ENCODE measurements at regions not wholly inside any gene's neighbourhood (a gene's known extent, or its start where the extent isn't known, plus 50 kb on each side); places are given as distances from the start of the nearest gene placed in this dataset.

- peak; percentile 76 for FAIRE-seq
- H3K79me2 ChIP-seq (ENCODE audit: control insufficient read depth, insufficient read depth, low read length) = no peaks in the 10 kb centered on the region
- no peak for DNase-seq (ENCODE audit: low read depth, low spot score)
- no peak overlapping the region for H3K27ac ChIP-seq (ENCODE audit: control insufficient read depth, insufficient read depth, low read length)
- no peaks in the 10 kb centered on the region for H3K9me3 ChIP-seq (ENCODE audit: control insufficient read depth, low read depth, low read length)
- no peak overlapping the region for H3K9ac ChIP-seq (ENCODE audit: control insufficient read depth, extremely low read depth, insufficient read depth, low read length)
- H3K4me3 ChIP-seq (ENCODE audit: control insufficient read depth in 2 of 3, extremely low read depth in 1 of 3, insufficient read depth in 2 of 3, low read depth in 1 of 3, low read length in 3 of 3) = no peak overlapping the region
- TF ChIP-seq, protein P1, sequence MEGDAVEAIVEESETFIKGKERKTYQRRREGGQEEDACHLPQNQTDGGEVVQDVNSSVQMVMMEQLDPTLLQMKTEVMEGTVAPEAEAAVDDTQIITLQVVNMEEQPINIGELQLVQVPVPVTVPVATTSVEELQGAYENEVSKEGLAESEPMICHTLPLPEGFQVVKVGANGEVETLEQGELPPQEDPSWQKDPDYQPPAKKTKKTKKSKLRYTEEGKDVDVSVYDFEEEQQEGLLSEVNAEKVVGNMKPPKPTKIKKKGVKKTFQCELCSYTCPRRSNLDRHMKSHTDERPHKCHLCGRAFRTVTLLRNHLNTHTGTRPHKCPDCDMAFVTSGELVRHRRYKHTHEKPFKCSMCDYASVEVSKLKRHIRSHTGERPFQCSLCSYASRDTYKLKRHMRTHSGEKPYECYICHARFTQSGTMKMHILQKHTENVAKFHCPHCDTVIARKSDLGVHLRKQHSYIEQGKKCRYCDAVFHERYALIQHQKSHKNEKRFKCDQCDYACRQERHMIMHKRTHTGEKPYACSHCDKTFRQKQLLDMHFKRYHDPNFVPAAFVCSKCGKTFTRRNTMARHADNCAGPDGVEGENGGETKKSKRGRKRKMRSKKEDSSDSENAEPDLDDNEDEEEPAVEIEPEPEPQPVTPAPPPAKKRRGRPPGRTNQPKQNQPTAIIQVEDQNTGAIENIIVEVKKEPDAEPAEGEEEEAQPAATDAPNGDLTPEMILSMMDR (optimal IDR thresholded peaks at IDR 0.05 in 1 of 3, IDR thresholded peaks at IDR 0.05 in 1 of 3, conservative IDR thresholded peaks at IDR 0.05 in 1 of 3; ENCODE audit: extremely low read depth in 1 of 3, insufficient read depth in 2 of 3, low read length in 3 of 3) = no peak
- no peak for TF ChIP-seq EZH2 (IDR thresholded peaks at IDR 0.05; ENCODE audit: low read length)
- dilution Hi-C loops (cut with MboI; ENCODE audit: extremely low pct_ligation_motif_present, low sequenced_read_pairs) = no loop called here
- peak overlapping the region; percentile 86 for H2AFZ ChIP-seq (ENCODE audit: control insufficient read depth, low read length)
- H3K9me1 ChIP-seq (ENCODE audit: control insufficient read depth, extremely low read depth, insufficient read depth, low read length) = no peaks in the 10 kb centered on the region
- no peaks in the 10 kb centered on the region for H3K36me3 ChIP-seq (ENCODE audit: control insufficient read depth in 2 of 2, extremely low read depth in 1 of 2, insufficient read depth in 2 of 2, low read length in 2 of 2)
- peak overlapping the region; percentile 57 for H3K4me2 ChIP-seq (ENCODE audit: control insufficient read depth, extremely low read depth, insufficient read depth, low read depth, low read length)
- H3K27me3 ChIP-seq (ENCODE audit: control insufficient read depth, extremely low read depth, insufficient read depth, low read length) = no peaks in the 10 kb centered on the region
- peaks cover 10% of the 10 kb centered on the region for H3K4me1 ChIP-seq (ENCODE audit: control insufficient read depth, extremely low read depth, insufficient read depth, low read length)
- H4K20me1 ChIP-seq (ENCODE audit: control insufficient read depth, extremely low read depth, insufficient read depth, low read length) = no peaks in the 10 kb centered on the region
Observed at GRCh38 chr11:130644187-130644586, 195.7 kb downstream of the ADAMTS15 start.

DNA sequence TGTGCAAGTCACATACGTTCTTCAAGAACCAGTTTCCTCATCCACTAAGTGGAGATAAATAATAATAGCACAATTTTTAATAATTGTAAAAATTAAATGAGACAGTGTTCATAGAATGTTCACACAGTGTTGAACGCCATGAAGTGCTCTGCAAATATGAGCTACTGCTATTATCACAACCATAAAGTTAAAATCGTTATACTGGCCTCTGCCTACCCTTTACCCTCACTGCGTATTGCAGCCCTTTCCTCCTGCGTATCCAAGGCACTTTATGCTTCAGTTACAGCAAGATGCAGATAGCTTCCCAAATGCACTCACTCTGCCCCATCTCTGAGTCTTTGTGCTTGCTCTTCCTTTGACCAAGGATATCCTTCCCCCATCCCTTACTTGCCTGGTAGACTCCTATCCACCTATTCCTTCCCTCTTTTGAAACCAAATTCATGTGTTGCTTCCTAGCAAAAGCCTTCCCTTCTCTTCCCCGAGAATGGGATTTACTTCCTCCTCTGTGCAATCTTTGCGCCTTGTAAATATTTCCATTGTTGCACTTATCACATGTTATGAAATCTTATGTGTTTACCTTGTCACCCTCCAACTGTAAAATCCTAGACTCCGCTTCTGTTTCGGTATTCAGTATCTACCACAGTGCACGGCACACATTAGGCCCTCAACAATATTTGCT, 196.9 kb downstream of the ADAMTS15 start:
- Histone ChIP-seq H3K36me3 (ENCODE audit: control insufficient read depth in 2 of 2, extremely low read depth in 1 of 2, insufficient read depth in 2 of 2, low read length in 2 of 2) (no peaks in the 10 kb centered on the region), H3K4me3 (ENCODE audit: control insufficient read depth in 2 of 3, extremely low read depth in 1 of 3, insufficient read depth in 2 of 3, low read depth in 1 of 3, low read length in 3 of 3) (no peak overlapping the region), H4K20me1 (ENCODE audit: control insufficient read depth, extremely low read depth, insufficient read depth, low read length) (no peaks in the 10 kb centered on the region), H3K79me2 (ENCODE audit: control insufficient read depth, insufficient read depth, low read length) (no peaks in the 10 kb centered on the region), H3K9ac (ENCODE audit: control insufficient read depth, extremely low read depth, insufficient read depth, low read length) (no peak overlapping the region), H3K4me1 (ENCODE audit: control insufficient read depth, extremely low read depth, insufficient read depth, low read length) (peaks cover 10% of the 10 kb centered on the region), H3K4me2 (ENCODE audit: control insufficient read depth, extremely low read depth, insufficient read depth, low read depth, low read length) (no peak overlapping the region), H3K27ac (ENCODE audit: control insufficient read depth, insufficient read depth, low read length) (no peak overlapping the region), H3K9me3 (ENCODE audit: control insufficient read depth, low read depth, low read length) (no peaks in the 10 kb centered on the region), H2AFZ (ENCODE audit: control insufficient read depth, low read length) (no peak overlapping the region), H3K27me3 (ENCODE audit: control insufficient read depth, extremely low read depth, insufficient read depth, low read length) (no peaks in the 10 kb centered on the region), H3K9me1 (ENCODE audit: control insufficient read depth, extremely low read depth, insufficient read depth, low read length) (no peaks in the 10 kb centered on the region)
- DNase-seq (ENCODE audit: low read depth, low spot score) = no peak
- no peak for FAIRE-seq
- dilution Hi-C loops (cut with MboI; ENCODE audit: extremely low pct_ligation_motif_present, low sequenced_read_pairs) = no loop called here
- TF ChIP-seq, protein P1 (optimal IDR thresholded peaks at IDR 0.05 in 1 of 3, IDR thresholded peaks at IDR 0.05 in 1 of 3, conservative IDR thresholded peaks at IDR 0.05 in 1 of 3; ENCODE audit: extremely low read depth in 1 of 3, insufficient read depth in 2 of 3, low read length in 3 of 3) = no peak
- TF ChIP-seq EZH2 (IDR thresholded peaks at IDR 0.05; ENCODE audit: low read length) = no peak
